Keratinocyte (primary cell): ENCODE measurements at regions not wholly inside any gene's neighbourhood (a gene's known extent, or its start where the extent isn't known, plus 50 kb on each side); places are given as distances from the start of the nearest gene placed in this dataset.

Source experiments
- DNase-seq: peaks from one replicate; pipeline ENCODE4 v3.0.0-alpha.2; 2011; ENCODE audit warnings: low read depth, missing footprints, low spot score
- FAIRE-seq: peaks from 2 replicates; lab custom pipeline; 2011; peaks lifted over from hg19 to GRCh38; lab: Jason Lieb, UNC
- H2AFZ ChIP-seq: 2 replicates; pipeline ENCODE4 v1.6.0; 2012; ENCODE audit warnings: low read length, control low read depth, inconsistent platforms; ENCODE audit not compliant: control insufficient read depth
- H3K27ac ChIP-seq: 2 replicates; pipeline ENCODE4 v1.5.1; 2011; ENCODE audit warnings: low read length; ENCODE audit not compliant: control insufficient read depth, insufficient read depth
- H3K27me3 ChIP-seq: 3 replicates; pipeline ENCODE4 v1.6.0; 2011; ENCODE audit warnings: low read length; ENCODE audit not compliant: control insufficient read depth, insufficient read depth; ENCODE audit errors: extremely low read depth
- H3K36me3 ChIP-seq, 2 experiments: 2 replicates in 1 of 2; 3 replicates in 1 of 2; pipeline ENCODE4 v1.5.1; 2011; ENCODE audit warnings: low read length in 2 of 2, mild to moderate bottlenecking in 1 of 2; ENCODE audit not compliant: control insufficient read depth in 2 of 2, insufficient read depth in 2 of 2; ENCODE audit errors: extremely low read depth in 1 of 2
- H3K4me1 ChIP-seq: 3 replicates; pipeline ENCODE4 v1.5.1; 2011; ENCODE audit warnings: low read length; ENCODE audit not compliant: control insufficient read depth, insufficient read depth; ENCODE audit errors: extremely low read depth
- H3K4me2 ChIP-seq: 3 replicates; pipeline ENCODE4 v1.6.0; 2011; ENCODE audit warnings: low read depth, low read length; ENCODE audit not compliant: control insufficient read depth, insufficient read depth; ENCODE audit errors: extremely low read depth
- H3K4me3 ChIP-seq, 3 experiments: fragments of 200-600 bp in 1 of 3; sonication (generic) in 1 of 3; 2 replicates in 2 of 3; 3 replicates in 1 of 3; pipeline ENCODE4 v1.5.1; 2011 to 2016; ENCODE audit warnings: low read length in 3 of 3, mild to moderate bottlenecking in 3 of 3, control low read depth in 2 of 3, inconsistent platforms in 1 of 3, low read depth in 1 of 3, mixed read lengths in 1 of 3, mixed run types in 1 of 3, moderate library complexity in 1 of 3; ENCODE audit not compliant: control insufficient read depth in 2 of 3, insufficient read depth in 2 of 3; ENCODE audit errors: extremely low read depth in 1 of 3
- H3K79me2 ChIP-seq: 2 replicates; pipeline ENCODE4 v1.6.0; 2012; ENCODE audit warnings: low read length; ENCODE audit not compliant: control insufficient read depth, insufficient read depth
- H3K9ac ChIP-seq: 3 replicates; pipeline ENCODE4 v1.6.0; 2011; ENCODE audit warnings: low read length; ENCODE audit not compliant: control insufficient read depth, insufficient read depth; ENCODE audit errors: extremely low read depth
- H3K9me1 ChIP-seq: 3 replicates; pipeline ENCODE4 v1.6.0; 2011; ENCODE audit warnings: low read length; ENCODE audit not compliant: control insufficient read depth, insufficient read depth; ENCODE audit errors: extremely low read depth
- H3K9me3 ChIP-seq: 2 replicates; pipeline ENCODE4 v1.5.1; 2012; ENCODE audit warnings: low read depth, low read length; ENCODE audit not compliant: control insufficient read depth
- H4K20me1 ChIP-seq: 3 replicates; pipeline ENCODE4 v1.6.0; 2011; ENCODE audit warnings: low read length; ENCODE audit not compliant: control insufficient read depth, insufficient read depth; ENCODE audit errors: extremely low read depth
- CTCF ChIP-seq, 3 experiments: IDR thresholded peaks in 1 of 3; conservative IDR thresholded peaks in 1 of 3; optimal IDR thresholded peaks in 1 of 3; 2 replicates in 2 of 3; 3 replicates in 1 of 3; pipeline versions ENCODE3 to v1.5.1; 2011; ENCODE audit warnings: low read length in 3 of 3, mild to moderate bottlenecking in 3 of 3, moderate library complexity in 2 of 3, control low read depth in 1 of 3, inconsistent platforms in 1 of 3; ENCODE audit not compliant: insufficient read depth in 2 of 3; ENCODE audit errors: extremely low read depth in 1 of 3
- EZH2 ChIP-seq: IDR thresholded peaks from one replicate; pipeline ENCODE4 v1.6.1; 2012; ENCODE audit warnings: inconsistent platforms, mild to moderate bottlenecking, low read length, moderate library complexity
- dilution Hi-C: fragments of 300-500 bp; cut with MboI; formaldehyde crosslinking; loops from one replicate; pipeline ENCODE4 v1.7.0; 2020; ENCODE audit warnings: low sequenced_read_pairs; ENCODE audit not compliant: extremely low pct_ligation_motif_present

GRCh38 chr21:38920631-38921398 is 115.1 kb downstream of the ETS2 start:
- dilution Hi-C loops: no loop called here
- FAIRE-seq: no peak
- Histone ChIP-seq H2AFZ (peak overlapping the region; percentile 43), H3K9me1 (no peaks in the 10 kb centered on the region), H4K20me1 (no peaks in the 10 kb centered on the region), H3K27me3 (no peaks in the 10 kb centered on the region), H3K4me1 (peaks cover 17% of the 10 kb centered on the region), H3K9ac (peak overlapping the region; percentile 28), H3K9me3 (no peaks in the 10 kb centered on the region), H3K79me2 (no peaks in the 10 kb centered on the region), H3K4me2 (peak overlapping the region; percentile 65), H3K36me3 (no peaks in the 10 kb centered on the region), H3K27ac (peak overlapping the region; percentile 10), H3K4me3 (peak overlapping the region in 1 of 3 experiments; percentile 10)
- TF ChIP-seq EZH2: no peak
- no peak for TF ChIP-seq CTCF (optimal IDR thresholded peaks at IDR 0.05 in 1 of 3, IDR thresholded peaks at IDR 0.05 in 1 of 3, conservative IDR thresholded peaks at IDR 0.05 in 1 of 3; ENCODE audit: extremely low read depth in 1 of 3, insufficient read depth in 2 of 3, low read length in 3 of 3)
- DNase-seq: no peak

- Histone ChIP-seq H3K9me1 (no peaks in the 10 kb centered on the region), H4K20me1 (no peaks in the 10 kb centered on the region), H3K36me3 (no peaks in the 10 kb centered on the region), H3K79me2 (no peaks in the 10 kb centered on the region), H3K9me3 (no peaks in the 10 kb centered on the region), H3K4me3 (no peak overlapping the region), H2AFZ (no peak overlapping the region), H3K4me2 (no peak overlapping the region), H3K27ac (no peak overlapping the region), H3K9ac (no peak overlapping the region), H3K4me1 (peaks cover 18% of the 10 kb centered on the region), H3K27me3 (no peaks in the 10 kb centered on the region)
- TF ChIP-seq EZH2: no peak
- no peak for TF ChIP-seq CTCF (optimal IDR thresholded peaks at IDR 0.05 in 1 of 3, IDR thresholded peaks at IDR 0.05 in 1 of 3, conservative IDR thresholded peaks at IDR 0.05 in 1 of 3; ENCODE audit: extremely low read depth in 1 of 3, insufficient read depth in 2 of 3, low read length in 3 of 3)
- no peak for FAIRE-seq
- dilution Hi-C loops: no loop called here
- DNase-seq: no peak
Measured at GRCh38 chr21:38918607-38919346, 113.0 kb downstream of the ETS2 start.
